Testis (tissue), 2 donors: ENCODE measurements at regions not wholly inside any gene's neighbourhood (a gene's known extent, or its start where the extent isn't known, plus 50 kb on each side); places are given as distances from the start of the nearest gene placed in this dataset.

ENCODE experiments used
- POLR2A ChIP-seq: fragments of 450-650 bp; IDR thresholded peaks from one replicate; pipeline ENCODE4 v1.6.1; 2017; ENCODE audit warnings: antibody characterized with exemption, mild to moderate bottlenecking, moderate library complexity
- TF ChIP-seq, protein P1 (sequence below), 3 experiments: fragments of 450-650 bp in 2 of 3; fragments of 200-600 bp in 1 of 3; sonication (generic) in 1 of 3; IDR thresholded peaks; one replicate each; pipeline ENCODE4 v1.5.1; 2016 to 2019; ENCODE audit warnings: antibody characterized with exemption in 3 of 3, mild to moderate bottlenecking in 2 of 3, moderate library complexity in 1 of 3

DNA sequence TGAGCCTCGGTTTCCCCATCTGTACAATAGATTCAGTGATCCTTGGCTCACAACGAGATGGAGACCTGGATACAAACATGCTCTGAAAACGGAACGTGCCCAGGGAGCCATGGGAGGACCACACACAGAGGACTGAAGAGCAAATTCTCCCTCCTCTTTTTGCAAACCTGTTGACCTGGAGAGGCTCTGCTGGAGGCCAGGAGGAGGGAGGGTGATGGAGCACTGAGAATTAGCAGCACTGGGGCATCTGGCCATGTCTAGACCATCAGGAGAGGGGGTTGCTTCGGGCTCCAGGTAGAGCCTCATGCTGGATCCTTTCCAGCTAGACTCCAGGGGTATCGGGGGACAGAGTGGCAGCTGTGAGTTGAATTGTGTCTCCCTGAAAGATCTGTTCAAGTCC, 97.4 kb upstream of the GPR26 start:
- TF ChIP-seq, protein P1, sequence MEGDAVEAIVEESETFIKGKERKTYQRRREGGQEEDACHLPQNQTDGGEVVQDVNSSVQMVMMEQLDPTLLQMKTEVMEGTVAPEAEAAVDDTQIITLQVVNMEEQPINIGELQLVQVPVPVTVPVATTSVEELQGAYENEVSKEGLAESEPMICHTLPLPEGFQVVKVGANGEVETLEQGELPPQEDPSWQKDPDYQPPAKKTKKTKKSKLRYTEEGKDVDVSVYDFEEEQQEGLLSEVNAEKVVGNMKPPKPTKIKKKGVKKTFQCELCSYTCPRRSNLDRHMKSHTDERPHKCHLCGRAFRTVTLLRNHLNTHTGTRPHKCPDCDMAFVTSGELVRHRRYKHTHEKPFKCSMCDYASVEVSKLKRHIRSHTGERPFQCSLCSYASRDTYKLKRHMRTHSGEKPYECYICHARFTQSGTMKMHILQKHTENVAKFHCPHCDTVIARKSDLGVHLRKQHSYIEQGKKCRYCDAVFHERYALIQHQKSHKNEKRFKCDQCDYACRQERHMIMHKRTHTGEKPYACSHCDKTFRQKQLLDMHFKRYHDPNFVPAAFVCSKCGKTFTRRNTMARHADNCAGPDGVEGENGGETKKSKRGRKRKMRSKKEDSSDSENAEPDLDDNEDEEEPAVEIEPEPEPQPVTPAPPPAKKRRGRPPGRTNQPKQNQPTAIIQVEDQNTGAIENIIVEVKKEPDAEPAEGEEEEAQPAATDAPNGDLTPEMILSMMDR (IDR thresholded peaks at IDR 0.05): no peak
- TF ChIP-seq POLR2A: no peak
